Panc1 (cell line): ENCODE measurements at regions not wholly inside any gene's neighbourhood (a gene's known extent, or its start where the extent isn't known, plus 50 kb on each side); places are given as distances from the start of the nearest gene placed in this dataset.

Experiments
- ATAC-seq: fragments of 200-7000 bp; cut with Tn5 transposase; 2 replicates; pipeline ENCODE4 v1.9.1; 2020; ENCODE audit warnings: mild to moderate bottlenecking, moderate library complexity
- BruUV-seq: library from RNA; stranded (reverse); fragments of 400-500 nt; replicated peaks from 2 replicates; lab custom pipeline; 2021; lab: Mats Ljungman, UMichigan
- CTCF ChIA-PET: fragments of 300-600 bp; sonication (Branson Sonifier 250); formaldehyde crosslinking; loops from one replicate; lab custom pipeline; 2022; ENCODE audit warnings: antibody characterized with exemption; lab: Charles Lee
- POLR2A ChIA-PET: fragments of 300-600 bp; sonication (Branson Sonifier 250); formaldehyde crosslinking; loops from one replicate; lab custom pipeline; 2022; ENCODE audit warnings: antibody characterized with exemption; lab: Charles Lee
- DNase-seq: peaks from one replicate; pipeline ENCODE4 v3.0.0-alpha.2; 2010; ENCODE audit warnings: low read depth, low spot score
- H3K27ac ChIP-seq: 2 replicates; pipeline ENCODE4 v1.5.1; 2011; ENCODE audit warnings: mild to moderate bottlenecking, low read length, inconsistent platforms
- H3K27me3 ChIP-seq: fragments of 200-500 bp; sonication (Bioruptor generic); 2 replicates; pipeline ENCODE4 v1.6.0; 2014; ENCODE audit warnings: low read length, inconsistent platforms; ENCODE audit not compliant: control insufficient read depth, insufficient read depth
- H3K36me3 ChIP-seq: fragments of 200-500 bp; sonication (Bioruptor generic); 2 replicates; pipeline ENCODE4 v1.5.1; 2014; ENCODE audit warnings: inconsistent platforms, mild to moderate bottlenecking, low read length, moderate library complexity; ENCODE audit not compliant: control insufficient read depth, insufficient read depth
- H3K4me1 ChIP-seq: 2 replicates; pipeline ENCODE4 v1.5.1; 2011; ENCODE audit warnings: inconsistent platforms, mild to moderate bottlenecking, low read length, moderate library complexity; ENCODE audit not compliant: control insufficient read depth, insufficient read depth
- H3K4me3 ChIP-seq, 2 experiments: 2 replicates each; pipeline ENCODE4 v1.5.1; 2011 to 2012; ENCODE audit warnings: low read depth in 2 of 2, low read length in 2 of 2, mild to moderate bottlenecking in 2 of 2, inconsistent platforms in 1 of 2, moderate library complexity in 1 of 2
- H3K9me3 ChIP-seq: fragments of 200-500 bp; sonication (Bioruptor generic); 2 replicates; pipeline ENCODE4 v1.5.1; 2014; ENCODE audit warnings: low read depth, mild to moderate bottlenecking, inconsistent platforms, low read length, moderate library complexity; ENCODE audit not compliant: control insufficient read depth, insufficient read depth
- POLR2AphosphoS5 ChIP-seq: IDR thresholded peaks from 2 replicates; pipeline ENCODE4 v1.6.1; 2012; ENCODE audit warnings: mild to moderate bottlenecking, low read depth, low read length, moderate library complexity
- SIN3A ChIP-seq: IDR thresholded peaks from 2 replicates; pipeline ENCODE4 v1.6.1; 2012; ENCODE audit warnings: low read depth, mild to moderate bottlenecking, low read length, moderate library complexity, borderline replicate concordance; ENCODE audit not compliant: insufficient read depth
- TCF7L2 ChIP-seq: IDR thresholded peaks from 2 replicates; pipeline ENCODE4 v1.6.1; 2011; ENCODE audit warnings: mild to moderate bottlenecking, low read depth, low read length, inconsistent platforms
- in situ Hi-C: cut with HindIII; loops from 2 replicates; pipeline ENCODE4 v1.10.0; 2016; ENCODE audit warnings: low sequenced_read_pairs, low pct_unique_long_range_greater_than_20kb
- intact Hi-C: fragments of 100-400 bp; cut with micrococcal nuclease; formaldehyde crosslinking; loops from one replicate; pipeline ENCODE4 v1.10.0; 2022; ENCODE audit not compliant: unreplicated experiment
- TF ChIP-seq, protein P1 (sequence below): fragments of 450-650 bp; IDR thresholded peaks from 2 replicates; pipeline ENCODE4 v1.5.1; 2017; ENCODE audit warnings: mild to moderate bottlenecking
- TF ChIP-seq, protein P2 (sequence below), 2 experiments: IDR thresholded peaks; 2 replicates each; pipeline ENCODE4 v1.6.1; 2011 to 2012; ENCODE audit warnings: low read depth in 2 of 2, control low read depth in 1 of 2, low read length in 1 of 2, mild to moderate bottlenecking in 1 of 2, moderate library complexity in 1 of 2; ENCODE audit not compliant: insufficient read depth in 1 of 2

DNA sequence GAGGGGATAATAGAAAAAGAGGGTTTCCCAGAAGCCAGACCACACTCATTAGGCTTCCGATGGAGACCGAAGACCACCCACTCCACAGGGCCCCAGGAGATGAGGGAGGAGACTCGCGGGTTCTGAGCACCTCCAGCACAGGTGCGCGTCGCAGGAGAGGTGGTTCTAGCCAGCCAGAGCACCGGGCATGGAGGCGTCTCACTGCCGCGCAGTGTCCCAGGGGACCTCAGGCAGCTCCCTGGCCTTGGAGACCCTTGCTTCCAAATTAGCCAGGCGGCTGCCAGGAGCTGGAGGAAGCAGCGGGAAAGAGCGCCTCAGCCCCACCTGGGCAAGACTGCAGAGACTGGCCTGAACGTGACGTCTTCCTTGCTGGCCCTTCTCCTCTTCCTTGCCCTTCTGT lies 115.4 kb upstream of the FBXL7 start:
- Histone ChIP-seq H3K4me1 (no peaks in the 10 kb centered on the region), H3K27ac (no peak overlapping the region), H3K27me3 (no peaks in the 10 kb centered on the region), H3K4me3 (no peak overlapping the region), H3K36me3 (no peaks in the 10 kb centered on the region; the same call in 1 of the 2 replicates), H3K9me3 (no peaks in the 10 kb centered on the region)
- no peak for DNase-seq
- ChIA-PET CTCF (no interaction called here), POLR2A (no interaction called here)
- TF ChIP-seq SIN3A, result no peak
- no peak for TF ChIP-seq TCF7L2
- TF ChIP-seq POLR2AphosphoS5, result no peak
- TF ChIP-seq, protein P1, sequence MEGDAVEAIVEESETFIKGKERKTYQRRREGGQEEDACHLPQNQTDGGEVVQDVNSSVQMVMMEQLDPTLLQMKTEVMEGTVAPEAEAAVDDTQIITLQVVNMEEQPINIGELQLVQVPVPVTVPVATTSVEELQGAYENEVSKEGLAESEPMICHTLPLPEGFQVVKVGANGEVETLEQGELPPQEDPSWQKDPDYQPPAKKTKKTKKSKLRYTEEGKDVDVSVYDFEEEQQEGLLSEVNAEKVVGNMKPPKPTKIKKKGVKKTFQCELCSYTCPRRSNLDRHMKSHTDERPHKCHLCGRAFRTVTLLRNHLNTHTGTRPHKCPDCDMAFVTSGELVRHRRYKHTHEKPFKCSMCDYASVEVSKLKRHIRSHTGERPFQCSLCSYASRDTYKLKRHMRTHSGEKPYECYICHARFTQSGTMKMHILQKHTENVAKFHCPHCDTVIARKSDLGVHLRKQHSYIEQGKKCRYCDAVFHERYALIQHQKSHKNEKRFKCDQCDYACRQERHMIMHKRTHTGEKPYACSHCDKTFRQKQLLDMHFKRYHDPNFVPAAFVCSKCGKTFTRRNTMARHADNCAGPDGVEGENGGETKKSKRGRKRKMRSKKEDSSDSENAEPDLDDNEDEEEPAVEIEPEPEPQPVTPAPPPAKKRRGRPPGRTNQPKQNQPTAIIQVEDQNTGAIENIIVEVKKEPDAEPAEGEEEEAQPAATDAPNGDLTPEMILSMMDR, result no peak
- TF ChIP-seq, protein P2, sequence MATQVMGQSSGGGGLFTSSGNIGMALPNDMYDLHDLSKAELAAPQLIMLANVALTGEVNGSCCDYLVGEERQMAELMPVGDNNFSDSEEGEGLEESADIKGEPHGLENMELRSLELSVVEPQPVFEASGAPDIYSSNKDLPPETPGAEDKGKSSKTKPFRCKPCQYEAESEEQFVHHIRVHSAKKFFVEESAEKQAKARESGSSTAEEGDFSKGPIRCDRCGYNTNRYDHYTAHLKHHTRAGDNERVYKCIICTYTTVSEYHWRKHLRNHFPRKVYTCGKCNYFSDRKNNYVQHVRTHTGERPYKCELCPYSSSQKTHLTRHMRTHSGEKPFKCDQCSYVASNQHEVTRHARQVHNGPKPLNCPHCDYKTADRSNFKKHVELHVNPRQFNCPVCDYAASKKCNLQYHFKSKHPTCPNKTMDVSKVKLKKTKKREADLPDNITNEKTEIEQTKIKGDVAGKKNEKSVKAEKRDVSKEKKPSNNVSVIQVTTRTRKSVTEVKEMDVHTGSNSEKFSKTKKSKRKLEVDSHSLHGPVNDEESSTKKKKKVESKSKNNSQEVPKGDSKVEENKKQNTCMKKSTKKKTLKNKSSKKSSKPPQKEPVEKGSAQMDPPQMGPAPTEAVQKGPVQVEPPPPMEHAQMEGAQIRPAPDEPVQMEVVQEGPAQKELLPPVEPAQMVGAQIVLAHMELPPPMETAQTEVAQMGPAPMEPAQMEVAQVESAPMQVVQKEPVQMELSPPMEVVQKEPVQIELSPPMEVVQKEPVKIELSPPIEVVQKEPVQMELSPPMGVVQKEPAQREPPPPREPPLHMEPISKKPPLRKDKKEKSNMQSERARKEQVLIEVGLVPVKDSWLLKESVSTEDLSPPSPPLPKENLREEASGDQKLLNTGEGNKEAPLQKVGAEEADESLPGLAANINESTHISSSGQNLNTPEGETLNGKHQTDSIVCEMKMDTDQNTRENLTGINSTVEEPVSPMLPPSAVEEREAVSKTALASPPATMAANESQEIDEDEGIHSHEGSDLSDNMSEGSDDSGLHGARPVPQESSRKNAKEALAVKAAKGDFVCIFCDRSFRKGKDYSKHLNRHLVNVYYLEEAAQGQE (IDR thresholded peaks at IDR 0.05; ENCODE audit: insufficient read depth in 1 of 2, low read depth in 2 of 2, low read length in 1 of 2), result no peak
- BruUV-seq, result no TSS peak
- in situ Hi-C loops (no loop called here), intact Hi-C loops (no loop called here)
- no peak for ATAC-seq

DNA sequence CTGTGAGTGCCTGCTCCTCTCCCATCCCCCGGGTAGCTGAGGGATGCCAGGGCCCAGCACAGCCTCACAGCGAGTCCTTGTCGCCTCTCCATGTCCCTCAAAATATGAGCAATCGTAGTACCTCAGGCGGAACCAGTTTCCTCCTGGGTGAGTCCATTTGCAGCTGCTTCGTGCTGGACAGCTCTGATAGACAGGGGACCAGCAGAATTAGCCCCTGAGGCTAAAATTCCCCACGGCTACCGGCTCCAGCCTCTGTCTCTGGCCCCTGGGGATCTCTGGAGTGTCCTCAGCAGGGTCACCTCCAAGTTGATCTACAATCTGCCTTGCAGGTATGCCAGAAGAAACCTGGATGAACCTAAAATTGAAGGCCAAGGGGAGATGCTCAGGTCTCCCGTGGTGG lies 115.8 kb upstream of the FBXL7 start:
- ChIA-PET CTCF (no interaction called here), POLR2A (no interaction called here)
- in situ Hi-C loops, result no loop called here
- DNase-seq, result no peak
- TF ChIP-seq TCF7L2 (no peak), SIN3A (no peak), POLR2AphosphoS5 (no peak)
- TF ChIP-seq, protein P1, result no peak
- TF ChIP-seq, protein P2 (IDR thresholded peaks at IDR 0.05; ENCODE audit: insufficient read depth in 1 of 2, low read depth in 2 of 2, low read length in 1 of 2), result no peak
- no peak overlapping the region for H3K4me3 ChIP-seq
- H3K36me3 ChIP-seq, result no peaks in the 10 kb centered on the region; the same call in 1 of the 2 replicates
- ATAC-seq, result no peak
- no TSS peak for BruUV-seq
- H3K4me1 ChIP-seq, result no peaks in the 10 kb centered on the region
- no peaks in the 10 kb centered on the region for H3K27me3 ChIP-seq
- intact Hi-C loops, result no loop called here
- H3K9me3 ChIP-seq, result no peaks in the 10 kb centered on the region
- H3K27ac ChIP-seq, result no peak overlapping the region
